C4-2B (cell line): ENCODE measurements at regions not wholly inside any gene's neighbourhood (a gene's known extent, or its start where the extent isn't known, plus 50 kb on each side); places are given as distances from the start of the nearest gene placed in this dataset.

ENCODE experiments used
- H3K27ac ChIP-seq: fragments of 450-650 bp; 2 replicates; pipeline ENCODE4 v1.5.1; 2017
- ZFX ChIP-seq: fragments of 450-650 bp; IDR thresholded peaks from 2 replicates; pipeline ENCODE4 v1.6.1; 2017
- TF ChIP-seq, protein P1 (sequence below): fragments of 450-650 bp; conservative IDR thresholded peaks from 2 replicates; pipeline ENCODE4 v1.5.1; 2017; ENCODE audit warnings: mild to moderate bottlenecking

DNA sequence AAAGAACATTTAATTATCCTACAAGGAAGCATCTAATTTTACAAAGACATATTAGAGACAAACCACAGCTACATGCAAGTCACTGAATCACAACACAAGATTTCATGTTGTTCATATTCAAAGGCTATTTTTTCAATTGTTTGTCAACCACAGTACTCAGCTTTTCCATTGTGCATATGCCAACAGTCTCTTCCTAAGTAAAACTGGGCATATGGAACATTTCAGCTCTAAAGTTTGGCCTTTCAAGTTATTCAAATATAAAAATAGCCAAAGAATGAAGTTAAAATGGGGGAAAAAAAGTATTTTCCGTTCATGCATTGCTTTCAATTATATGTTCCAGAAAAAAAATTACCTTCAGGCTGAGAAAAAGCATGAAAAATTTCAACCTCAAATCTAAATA, 537.9 kb downstream of the PLXDC2 start:
- no peak overlapping the region for H3K27ac ChIP-seq
- no peak for TF ChIP-seq ZFX
- TF ChIP-seq, protein P1, sequence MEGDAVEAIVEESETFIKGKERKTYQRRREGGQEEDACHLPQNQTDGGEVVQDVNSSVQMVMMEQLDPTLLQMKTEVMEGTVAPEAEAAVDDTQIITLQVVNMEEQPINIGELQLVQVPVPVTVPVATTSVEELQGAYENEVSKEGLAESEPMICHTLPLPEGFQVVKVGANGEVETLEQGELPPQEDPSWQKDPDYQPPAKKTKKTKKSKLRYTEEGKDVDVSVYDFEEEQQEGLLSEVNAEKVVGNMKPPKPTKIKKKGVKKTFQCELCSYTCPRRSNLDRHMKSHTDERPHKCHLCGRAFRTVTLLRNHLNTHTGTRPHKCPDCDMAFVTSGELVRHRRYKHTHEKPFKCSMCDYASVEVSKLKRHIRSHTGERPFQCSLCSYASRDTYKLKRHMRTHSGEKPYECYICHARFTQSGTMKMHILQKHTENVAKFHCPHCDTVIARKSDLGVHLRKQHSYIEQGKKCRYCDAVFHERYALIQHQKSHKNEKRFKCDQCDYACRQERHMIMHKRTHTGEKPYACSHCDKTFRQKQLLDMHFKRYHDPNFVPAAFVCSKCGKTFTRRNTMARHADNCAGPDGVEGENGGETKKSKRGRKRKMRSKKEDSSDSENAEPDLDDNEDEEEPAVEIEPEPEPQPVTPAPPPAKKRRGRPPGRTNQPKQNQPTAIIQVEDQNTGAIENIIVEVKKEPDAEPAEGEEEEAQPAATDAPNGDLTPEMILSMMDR: no peak

DNA sequence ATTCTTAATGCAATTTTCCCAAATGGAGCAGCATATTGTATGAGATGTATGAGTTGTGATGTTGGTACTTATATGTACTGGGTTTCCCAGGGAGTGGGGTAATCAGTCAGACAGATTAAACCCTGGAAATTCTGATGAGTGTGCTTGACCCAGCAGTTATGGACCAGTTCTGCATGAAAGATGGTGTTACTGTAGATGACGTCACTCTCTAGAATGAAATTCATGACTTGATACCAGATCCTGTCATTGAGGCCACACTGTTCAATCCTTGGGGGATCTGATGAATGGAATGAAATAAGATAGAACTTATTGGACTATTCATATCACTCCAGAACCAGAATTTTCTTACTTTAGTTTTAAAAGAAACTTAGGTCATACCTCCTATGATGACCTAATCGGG, 534.3 kb downstream of the PLXDC2 start:
- H3K27ac ChIP-seq: no peak overlapping the region
- no peak for TF ChIP-seq ZFX
- TF ChIP-seq, protein P1: no peak

DNA sequence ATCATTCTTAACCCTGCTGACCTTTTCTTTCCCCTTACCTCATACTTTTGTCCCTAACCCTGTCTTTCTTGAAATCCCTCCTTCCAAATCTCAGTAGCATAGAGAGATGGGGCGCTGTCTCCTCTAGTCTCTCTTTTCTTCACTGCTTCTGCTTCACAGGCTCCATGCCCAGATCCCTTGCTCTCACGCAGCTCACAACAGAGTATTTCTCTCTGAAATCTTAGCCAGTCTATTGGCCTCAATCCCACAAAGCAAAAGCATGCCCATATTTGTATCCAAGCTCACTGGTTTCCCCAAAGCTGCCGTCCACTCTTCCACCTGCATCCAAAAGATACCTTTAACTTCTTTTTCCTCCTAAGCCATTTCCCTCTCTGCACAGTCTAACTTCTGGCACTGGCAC, 526.8 kb downstream of the PLXDC2 start:
- TF ChIP-seq, protein P1: no peak
- TF ChIP-seq ZFX: no peak
- no peak overlapping the region for H3K27ac ChIP-seq
